CD8-positive, alpha-beta memory T cell (primary cell): ENCODE measurements at regions not wholly inside any gene's neighbourhood (a gene's known extent, or its start where the extent isn't known, plus 50 kb on each side); places are given as distances from the start of the nearest gene placed in this dataset.

Source experiments
- CTCF ChIA-PET: fragments of 350-600 bp; sonication (Branson Sonifier 250); formaldehyde crosslinking; loops from one replicate; lab custom pipeline; 2021; ENCODE audit warnings: antibody characterized with exemption; lab: Charles Lee
- POLR2A ChIA-PET: fragments of 350-600 bp; sonication (Branson Sonifier 250); formaldehyde crosslinking; loops from one replicate; lab custom pipeline; 2021; ENCODE audit warnings: antibody characterized with exemption; lab: Charles Lee
- DNase-seq, 5 donors: peaks; one replicate each; pipeline versions ENCODE4 v3.0.0 to v3.0.0-alpha.2; 2020 to 2022; ENCODE audit warnings: mixed read lengths in 1 of 5
- H3K27ac ChIP-seq: one replicate; pipeline ENCODE4 v1.7.0; 2013; ENCODE audit warnings: low read depth, mild to moderate bottlenecking, low read length, moderate library complexity
- H3K27me3 ChIP-seq: 2 replicates; pipeline ENCODE4 v1.7.0; 2013; ENCODE audit warnings: low read length, mild to moderate bottlenecking; ENCODE audit not compliant: insufficient read depth, poor library complexity, severe bottlenecking
- H3K36me3 ChIP-seq: 2 replicates; pipeline ENCODE4 v1.7.0; 2013; ENCODE audit warnings: mild to moderate bottlenecking, low read length, moderate library complexity; ENCODE audit not compliant: insufficient read depth
- H3K4me1 ChIP-seq: 2 replicates; pipeline ENCODE4 v1.7.0; 2013; ENCODE audit warnings: mild to moderate bottlenecking, low read length, moderate library complexity; ENCODE audit not compliant: insufficient read depth
- H3K4me3 ChIP-seq: 2 replicates; pipeline ENCODE4 v1.7.0; 2013; ENCODE audit warnings: mild to moderate bottlenecking, low read length
- H3K9me3 ChIP-seq: 2 replicates; pipeline ENCODE4 v1.7.0; 2013; ENCODE audit warnings: mild to moderate bottlenecking, low read length
- H3K27ac Mint-ChIP-seq, 8 donors: one replicate each; pipeline ENCODE4 v1.8.0; 2020 to 2021; ENCODE audit warnings: mixed read lengths in 8 of 8, mild to moderate bottlenecking in 6 of 8, inconsistent platforms in 3 of 8, moderate library complexity in 3 of 8
- H3K27me3 Mint-ChIP-seq, 2 donors: one replicate each; pipeline ENCODE4 v1.8.0; 2020 to 2021; ENCODE audit warnings: mixed read lengths in 2 of 2, mild to moderate bottlenecking in 1 of 2, moderate library complexity in 1 of 2
- H3K36me3 Mint-ChIP-seq, 3 donors: one replicate each; pipeline ENCODE4 v1.8.0; 2020 to 2021; ENCODE audit warnings: mixed read lengths in 3 of 3, inconsistent platforms in 1 of 3, mild to moderate bottlenecking in 1 of 3
- H3K4me1 Mint-ChIP-seq, 3 donors: one replicate each; pipeline ENCODE4 v1.8.0; 2020 to 2021; ENCODE audit warnings: mixed read lengths in 3 of 3, inconsistent platforms in 1 of 3, mild to moderate bottlenecking in 1 of 3
- H3K4me3 Mint-ChIP-seq, 7 donors: one replicate each; pipeline ENCODE4 v1.8.0; 2020 to 2021; ENCODE audit warnings: mixed read lengths in 7 of 7, mild to moderate bottlenecking in 6 of 7, moderate library complexity in 4 of 7, inconsistent platforms in 2 of 7
- H3K9me3 Mint-ChIP-seq, 5 donors: one replicate each; pipeline ENCODE4 v1.8.0; 2020 to 2022; ENCODE audit warnings: mixed read lengths in 5 of 5, mild to moderate bottlenecking in 3 of 5, moderate library complexity in 2 of 5, inconsistent platforms in 1 of 5

DNA sequence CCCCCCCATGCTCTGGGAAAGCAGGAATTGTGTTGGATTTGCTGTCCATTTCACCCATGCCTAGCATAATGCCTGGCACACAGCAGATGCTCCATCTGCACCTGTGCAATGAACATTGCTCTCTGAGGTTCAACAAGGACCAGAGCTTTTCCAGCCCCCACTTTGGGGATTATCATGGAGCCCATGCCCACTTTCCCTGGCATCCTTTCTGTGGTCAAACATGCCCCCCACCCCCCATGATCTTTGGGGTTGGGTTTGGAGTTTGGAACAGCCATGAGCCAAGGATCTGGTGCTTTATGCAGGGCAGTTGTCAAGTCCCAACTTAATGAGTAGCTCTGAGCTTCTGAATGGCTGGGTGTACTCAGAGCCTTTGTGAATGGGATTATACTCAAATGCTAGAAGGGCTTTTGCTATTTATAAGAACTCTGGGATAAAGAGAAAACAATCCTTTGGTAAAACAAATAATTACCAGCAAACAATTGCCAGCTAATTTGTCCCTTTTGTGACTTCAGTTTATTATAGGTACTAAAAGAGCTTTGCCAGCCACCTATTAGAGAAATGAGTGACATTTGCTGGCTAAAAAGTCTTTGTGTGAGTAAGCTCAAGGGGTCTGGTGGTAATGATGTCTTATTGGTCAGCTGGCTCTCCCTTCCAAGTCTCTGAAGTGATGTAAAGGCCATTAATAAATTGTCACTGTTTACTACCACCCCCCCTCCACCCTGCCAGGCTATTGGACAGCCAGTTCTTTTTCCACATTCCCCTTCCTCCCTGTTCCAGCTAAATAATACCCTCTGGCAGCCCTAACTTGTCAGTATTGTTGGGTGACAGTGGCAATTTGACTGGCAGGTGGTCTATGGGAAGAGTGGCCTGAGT lies 182.3 kb downstream of the MACROH2A1 start:
- Mint-ChIP-seq H3K4me1 (no peaks in the 10 kb centered on the region), H3K27ac (no peak overlapping the region), H3K27me3 (peaks cover 4 to 14% of the 10 kb centered on the region in 2 donors), H3K36me3 (no peaks in the 10 kb centered on the region), H3K9me3 (no peaks in the 10 kb centered on the region), H3K4me3 (no peak overlapping the region)
- Histone ChIP-seq H3K36me3 (no peaks in the 10 kb centered on the region), H3K27me3 (no peaks in the 10 kb centered on the region), H3K9me3 (no peaks in the 10 kb centered on the region), H3K4me3 (no peak overlapping the region), H3K27ac (no peak overlapping the region), H3K4me1 (no peaks in the 10 kb centered on the region)
- no peak for DNase-seq
- CTCF ChIA-PET = no interaction called here
- POLR2A ChIA-PET = no interaction called here

DNA sequence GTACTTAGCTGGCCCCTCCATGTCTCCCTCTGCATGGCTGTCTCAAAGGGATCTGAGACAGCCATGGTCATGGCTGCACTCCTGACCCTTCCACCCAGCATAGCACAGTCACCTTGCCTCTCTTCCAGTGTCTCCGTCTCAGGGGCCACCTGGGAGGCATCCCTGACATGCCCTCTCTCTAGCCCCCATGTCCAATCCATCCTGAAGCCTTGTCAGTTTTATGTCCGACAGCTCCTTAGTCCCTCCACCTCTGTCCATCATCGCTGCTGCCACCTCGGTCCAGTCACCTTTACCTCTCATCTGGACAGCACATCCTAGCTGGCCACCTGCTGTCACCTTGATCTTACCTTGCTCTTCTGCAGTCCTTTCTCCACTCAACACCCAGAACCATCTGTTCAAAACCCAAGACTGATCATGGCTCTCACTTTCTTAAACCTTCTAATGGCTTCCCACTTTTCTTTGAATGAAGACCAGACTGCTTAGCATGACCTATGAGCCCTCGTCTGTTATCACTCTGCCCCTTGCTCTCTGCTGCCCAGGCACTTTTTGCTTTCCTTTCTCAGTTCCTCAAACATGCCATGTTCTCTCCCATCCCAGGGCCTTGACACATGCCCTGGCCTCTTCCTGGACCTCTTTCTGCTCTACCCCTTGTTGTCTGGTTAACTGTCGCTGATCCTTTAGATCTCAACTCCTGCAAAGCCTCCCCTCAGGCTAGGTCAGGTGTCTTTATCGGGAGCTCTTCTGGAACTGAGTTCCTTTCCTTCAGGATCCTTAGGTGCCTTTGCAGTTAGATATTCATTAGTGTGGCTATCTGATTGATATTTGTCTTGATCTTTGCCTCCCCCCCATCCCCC lies 181.8 kb upstream of the PITX1 start:
- Mint-ChIP-seq H3K27ac (no peak overlapping the region), H3K36me3 (no peaks in the 10 kb centered on the region), H3K27me3 (peaks cover under 1 to 9% of the 10 kb centered on the region in 2 donors), H3K4me3 (no peak overlapping the region), H3K4me1 (no peaks in the 10 kb centered on the region), H3K9me3 (no peaks in the 10 kb centered on the region)
- ChIA-PET CTCF (no interaction called here), POLR2A (no interaction called here)
- Histone ChIP-seq H3K4me3 (no peak overlapping the region), H3K27ac (no peak overlapping the region), H3K36me3 (no peaks in the 10 kb centered on the region), H3K9me3 (no peaks in the 10 kb centered on the region), H3K4me1 (no peaks in the 10 kb centered on the region), H3K27me3 (no peaks in the 10 kb centered on the region)
- no peak for DNase-seq

DNA sequence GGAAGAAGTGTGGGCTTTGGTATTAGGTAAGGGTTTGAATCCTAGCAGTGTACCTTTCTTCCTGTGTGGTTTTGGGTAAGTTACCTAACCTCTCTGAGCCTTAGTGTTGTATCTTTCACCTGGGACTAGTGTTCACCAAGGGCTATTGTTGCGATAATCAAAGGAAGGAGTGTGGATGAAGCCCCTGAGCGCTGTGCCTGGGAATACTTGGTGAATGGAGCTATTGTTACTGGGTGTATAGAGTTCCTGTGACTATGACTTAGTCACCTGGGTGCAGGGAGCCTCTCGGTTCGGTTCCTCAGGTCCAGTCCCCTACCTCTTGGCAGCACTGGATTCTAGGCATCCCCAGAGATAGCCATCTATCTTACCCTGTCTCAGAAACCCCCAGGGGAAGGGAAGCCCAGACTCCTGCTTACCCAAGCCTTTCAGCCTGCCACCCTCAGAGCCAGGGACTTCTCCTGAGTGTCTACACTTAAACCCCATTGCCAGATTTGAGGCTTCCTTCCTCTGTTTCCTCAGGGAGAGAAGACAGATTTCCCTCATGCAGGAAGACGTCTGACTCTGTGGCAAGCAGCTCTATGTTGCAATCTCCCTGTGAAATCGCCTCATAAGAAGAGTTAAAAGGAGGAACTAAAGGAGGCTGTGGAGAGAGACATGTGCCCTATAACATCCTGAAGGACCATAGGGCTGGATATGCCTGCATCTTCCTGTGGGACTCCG lies 181.0 kb upstream of the PITX1 start:
- ChIA-PET POLR2A (no interaction called here), CTCF (no interaction called here)
- no peaks in the 10 kb centered on the region for H3K36me3 Mint-ChIP-seq
- H3K9me3 Mint-ChIP-seq = no peaks in the 10 kb centered on the region
- DNase-seq = no peak
- H3K4me1 Mint-ChIP-seq = no peaks in the 10 kb centered on the region
- H3K36me3 ChIP-seq = no peaks in the 10 kb centered on the region
- peaks cover 3 to 13% of the 10 kb centered on the region in 2 donors for H3K27me3 Mint-ChIP-seq
- no peaks in the 10 kb centered on the region for H3K9me3 ChIP-seq
- no peak overlapping the region for H3K27ac Mint-ChIP-seq
- H3K4me3 ChIP-seq = no peak overlapping the region
- H3K27ac ChIP-seq = no peak overlapping the region
- no peaks in the 10 kb centered on the region for H3K27me3 ChIP-seq
- H3K4me1 ChIP-seq = no peaks in the 10 kb centered on the region
- H3K4me3 Mint-ChIP-seq = no peak overlapping the region

GRCh38 chr5:135213466-135214239 lies 179.6 kb upstream of the PITX1 start:
- no peaks in the 10 kb centered on the region for H3K4me1 ChIP-seq
- no peaks in the 10 kb centered on the region for H3K9me3 Mint-ChIP-seq
- H3K27ac ChIP-seq = no peak overlapping the region
- ChIA-PET POLR2A (no interaction called here), CTCF (interaction anchor here (1.4 kb wide), 1 partner anchor 22 kb away, joined by 3 read pairs; no protein-coding TSS in a partner anchor)
- no peak overlapping the region for H3K27ac Mint-ChIP-seq
- no peaks in the 10 kb centered on the region for H3K27me3 ChIP-seq
- no peaks in the 10 kb centered on the region for H3K36me3 ChIP-seq
- no peak overlapping the region for H3K4me3 ChIP-seq
- DNase-seq = no peak
- H3K9me3 ChIP-seq = no peaks in the 10 kb centered on the region
- no peaks in the 10 kb centered on the region for H3K36me3 Mint-ChIP-seq
- no peaks in the 10 kb centered on the region for H3K4me1 Mint-ChIP-seq
- H3K27me3 Mint-ChIP-seq = peaks cover 3 to 19% of the 10 kb centered on the region in 2 donors
- H3K4me3 Mint-ChIP-seq = no peak overlapping the region

DNA sequence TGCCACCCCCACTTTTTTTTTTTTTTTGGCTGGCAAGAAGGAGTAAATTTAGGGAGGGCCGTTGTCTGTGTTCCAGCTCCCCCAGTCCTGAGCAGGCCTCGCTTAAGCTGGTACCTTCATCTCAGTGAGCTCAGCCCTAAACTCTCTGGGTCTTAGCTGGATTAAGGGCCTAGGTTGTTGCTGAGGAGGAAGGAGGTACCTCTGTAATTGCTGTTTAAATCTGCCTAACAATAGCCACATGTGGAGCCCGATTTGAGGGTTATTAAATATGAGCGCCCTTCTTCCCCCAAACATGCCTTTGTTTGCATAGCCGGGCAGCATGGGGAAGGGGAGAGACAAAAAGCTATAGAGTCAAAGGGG lies 179.0 kb upstream of the PITX1 start:
- no peak overlapping the region for H3K27ac ChIP-seq
- Mint-ChIP-seq H3K4me3 (no peak overlapping the region), H3K27ac (no peak overlapping the region), H3K9me3 (no peaks in the 10 kb centered on the region), H3K4me1 (no peaks in the 10 kb centered on the region), H3K27me3 (peaks cover 6 to 26% of the 10 kb centered on the region in 2 donors), H3K36me3 (no peaks in the 10 kb centered on the region)
- no peaks in the 10 kb centered on the region for H3K36me3 ChIP-seq
- no peak for DNase-seq
- ChIA-PET POLR2A (no interaction called here), CTCF (interaction anchor here (1.4 kb wide), 1 partner anchor 22 kb away, joined by 3 read pairs; no protein-coding TSS in a partner anchor)
- no peaks in the 10 kb centered on the region for H3K4me1 ChIP-seq
- no peaks in the 10 kb centered on the region for H3K27me3 ChIP-seq
- H3K9me3 ChIP-seq = no peaks in the 10 kb centered on the region
- H3K4me3 ChIP-seq = no peak overlapping the region

DNA sequence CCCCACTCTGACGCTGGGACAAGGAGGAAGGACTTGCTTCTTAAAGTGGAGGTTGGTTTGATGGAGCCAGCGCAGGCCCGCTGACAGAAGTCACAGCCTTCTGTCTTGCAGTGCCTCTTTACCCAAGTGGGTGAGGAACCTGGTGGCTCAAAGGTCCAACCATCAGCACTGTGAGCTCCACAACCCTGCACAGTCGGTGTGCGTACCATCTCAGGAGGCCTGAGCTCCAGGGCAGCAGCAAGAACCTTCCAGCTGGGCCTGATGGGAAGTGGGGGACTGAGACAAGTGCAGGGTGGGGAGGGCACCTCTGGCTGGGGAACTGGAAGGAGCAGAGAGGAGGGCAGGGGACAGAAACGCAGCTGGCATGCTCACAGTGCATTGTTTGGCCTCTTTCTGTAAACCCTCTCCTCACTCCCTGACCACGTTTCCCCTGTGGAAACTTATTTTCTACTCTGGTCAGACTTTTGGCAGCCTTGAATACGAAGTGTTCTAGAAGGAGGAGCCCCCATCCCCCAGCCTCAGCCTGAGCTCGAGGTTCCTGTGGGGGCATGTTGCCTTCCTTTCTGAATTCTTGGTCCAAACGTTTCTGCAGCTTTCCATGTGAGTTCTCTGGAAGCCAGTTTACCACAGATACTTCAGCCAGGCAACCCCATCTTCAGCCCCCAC lies 178.5 kb upstream of the PITX1 start:
- no peaks in the 10 kb centered on the region for H3K36me3 Mint-ChIP-seq
- no peak overlapping the region for H3K4me3 Mint-ChIP-seq
- Histone ChIP-seq H3K27ac (no peak overlapping the region), H3K36me3 (no peaks in the 10 kb centered on the region), H3K4me3 (no peak overlapping the region), H3K27me3 (no peaks in the 10 kb centered on the region), H3K4me1 (no peaks in the 10 kb centered on the region), H3K9me3 (no peaks in the 10 kb centered on the region)
- peaks cover 9 to 31% of the 10 kb centered on the region in 2 donors for H3K27me3 Mint-ChIP-seq
- ChIA-PET CTCF (interaction anchor here (1.4 kb wide), 1 partner anchor 21 kb away, joined by 3 read pairs; no protein-coding TSS in a partner anchor), POLR2A (no interaction called here)
- no peaks in the 10 kb centered on the region for H3K9me3 Mint-ChIP-seq
- no peaks in the 10 kb centered on the region for H3K4me1 Mint-ChIP-seq
- DNase-seq = no peak
- H3K27ac Mint-ChIP-seq = no peak overlapping the region

DNA sequence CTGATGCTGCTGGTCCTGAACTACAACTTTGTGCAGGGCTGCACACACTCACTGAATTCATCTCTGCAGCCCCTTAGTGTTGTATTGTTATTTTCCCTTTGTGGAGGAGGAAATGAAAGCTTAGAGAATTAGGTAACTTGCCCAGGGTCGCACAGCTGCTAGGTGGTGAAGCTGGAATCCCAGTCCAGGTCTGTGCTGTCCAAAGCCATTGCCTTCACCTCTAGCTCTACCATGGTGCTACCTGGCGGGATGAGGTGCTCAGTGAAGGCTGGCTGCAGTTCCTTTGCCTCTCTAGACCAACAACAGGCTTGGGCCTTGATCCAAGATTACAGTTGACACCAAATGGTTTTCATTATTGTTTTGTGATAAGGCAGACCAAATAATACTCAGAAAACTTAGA lies 177.8 kb upstream of the PITX1 start:
- no peak overlapping the region for H3K4me3 Mint-ChIP-seq
- Histone ChIP-seq H3K9me3 (no peaks in the 10 kb centered on the region), H3K27ac (no peak overlapping the region), H3K4me3 (no peak overlapping the region), H3K27me3 (no peaks in the 10 kb centered on the region), H3K36me3 (no peaks in the 10 kb centered on the region), H3K4me1 (no peaks in the 10 kb centered on the region)
- peaks cover 10 to 31% of the 10 kb centered on the region in 2 donors for H3K27me3 Mint-ChIP-seq
- H3K9me3 Mint-ChIP-seq = no peaks in the 10 kb centered on the region
- H3K36me3 Mint-ChIP-seq = no peaks in the 10 kb centered on the region
- DNase-seq = no peak
- POLR2A ChIA-PET = no interaction called here
- no peaks in the 10 kb centered on the region for H3K4me1 Mint-ChIP-seq
- CTCF ChIA-PET = no interaction called here
- no peak overlapping the region for H3K27ac Mint-ChIP-seq
